H9 (cell line): ENCODE measurements at regions not wholly inside any gene's neighbourhood (a gene's known extent, or its start where the extent isn't known, plus 50 kb on each side); places are given as distances from the start of the nearest gene placed in this dataset.

Experiments
- DNase-seq: peaks from one replicate; pipeline ENCODE4 v3.0.0-alpha.2; 2017
- H2AFZ ChIP-seq: one replicate; pipeline ENCODE4 v1.6.1; 2013; ENCODE audit warnings: mild to moderate bottlenecking, low read length, control low read depth, moderate library complexity
- H2AK5ac ChIP-seq: 2 replicates; pipeline ENCODE4 v1.6.1; 2013; ENCODE audit warnings: low read length, control low read depth, mixed read lengths; ENCODE audit not compliant: insufficient read length
- H2BK120ac ChIP-seq: one replicate; pipeline ENCODE4 v1.6.1; 2013; ENCODE audit warnings: low read depth, mild to moderate bottlenecking, low read length, control low read depth, inconsistent platforms; ENCODE audit not compliant: poor library complexity, severe bottlenecking
- H2BK12ac ChIP-seq: 2 replicates; pipeline ENCODE4 v1.6.1; 2013; ENCODE audit warnings: low read length, control low read depth, mixed read lengths, low read depth; ENCODE audit not compliant: insufficient read length
- H2BK15ac ChIP-seq: 2 replicates; pipeline ENCODE4 v1.6.1; 2013; ENCODE audit warnings: low read depth, low read length, control low read depth
- H2BK20ac ChIP-seq: one replicate; pipeline ENCODE4 v1.6.1; 2013; ENCODE audit warnings: low read depth, mild to moderate bottlenecking, low read length, control low read depth, inconsistent platforms; ENCODE audit not compliant: poor library complexity, severe bottlenecking
- H2BK5ac ChIP-seq: 2 replicates; pipeline ENCODE4 v1.6.1; 2013; ENCODE audit warnings: low read length, control low read depth, mixed read lengths; ENCODE audit not compliant: insufficient read length
- H3K14ac ChIP-seq: 2 replicates; pipeline ENCODE4 v1.6.1; 2013; ENCODE audit warnings: low read length, control low read depth; ENCODE audit not compliant: insufficient read depth
- H3K18ac ChIP-seq: 2 replicates; pipeline ENCODE4 v1.6.1; 2013; ENCODE audit warnings: low read depth, mild to moderate bottlenecking, mixed read lengths, low read length, control low read depth; ENCODE audit not compliant: insufficient read length
- H3K23ac ChIP-seq: 2 replicates; pipeline ENCODE4 v1.6.1; 2013; ENCODE audit warnings: low read length, control low read depth, mixed read lengths, low read depth; ENCODE audit not compliant: insufficient read length
- H3K23me2 ChIP-seq: 2 replicates; pipeline ENCODE4 v1.6.1; 2013; ENCODE audit warnings: low read depth, mild to moderate bottlenecking, mixed read lengths, low read length, control low read depth; ENCODE audit not compliant: insufficient read length, poor library complexity, severe bottlenecking
- H3K27ac ChIP-seq: 2 replicates; pipeline ENCODE4 v1.5.1; 2013; ENCODE audit warnings: low read length, control low read depth, mixed read lengths, low read depth; ENCODE audit not compliant: insufficient read length
- H3K27me3 ChIP-seq: 2 replicates; pipeline ENCODE4 v1.6.1; 2013; ENCODE audit warnings: low read length, control low read depth, inconsistent platforms; ENCODE audit not compliant: insufficient read depth
- H3K4ac ChIP-seq: 2 replicates; pipeline ENCODE4 v1.6.1; 2013; ENCODE audit warnings: low read depth, mild to moderate bottlenecking, control low read depth, inconsistent platforms, low read length, moderate library complexity
- H3K4me1 ChIP-seq: 2 replicates; pipeline ENCODE4 v1.6.1; 2013; ENCODE audit warnings: low read length, control low read depth, inconsistent platforms; ENCODE audit not compliant: insufficient read depth
- H3K4me2 ChIP-seq: 2 replicates; pipeline ENCODE4 v1.6.1; 2013; ENCODE audit warnings: low read length, control low read depth, mixed read lengths; ENCODE audit not compliant: insufficient read length, insufficient read depth
- H3K56ac ChIP-seq: 2 replicates; pipeline ENCODE4 v1.6.1; 2013; ENCODE audit warnings: low read depth, mild to moderate bottlenecking, mixed read lengths, low read length, control low read depth; ENCODE audit not compliant: insufficient read length
- H3K79me1 ChIP-seq: 2 replicates; pipeline ENCODE4 v1.6.1; 2013; ENCODE audit warnings: low read depth, mild to moderate bottlenecking, moderate library complexity, low read length, control low read depth, inconsistent platforms; ENCODE audit not compliant: insufficient read depth, poor library complexity, severe bottlenecking
- H3K79me2 ChIP-seq: 2 replicates; pipeline ENCODE4 v1.6.1; 2013; ENCODE audit warnings: low read length, control low read depth, inconsistent platforms; ENCODE audit not compliant: insufficient read depth
- H3K9ac ChIP-seq: 2 replicates; pipeline ENCODE4 v1.6.1; 2013; ENCODE audit warnings: low read length, control low read depth, mixed read lengths; ENCODE audit not compliant: insufficient read length; ENCODE audit errors: extremely low read depth
- H3K9me3 ChIP-seq: one replicate; pipeline ENCODE4 v1.6.1; 2013; ENCODE audit warnings: low read depth, low read length, inconsistent platforms; ENCODE audit not compliant: control insufficient read depth
- H3T11ph ChIP-seq: one replicate; pipeline ENCODE4 v1.6.1; 2013; ENCODE audit warnings: mild to moderate bottlenecking, low read length, control low read depth, inconsistent platforms
- H4K20me1 ChIP-seq: one replicate; pipeline ENCODE4 v1.6.1; 2013; ENCODE audit not compliant: control insufficient read depth, insufficient read length, insufficient read depth
- H4K5ac ChIP-seq: 2 replicates; pipeline ENCODE4 v1.6.1; 2013; ENCODE audit warnings: low read depth, mild to moderate bottlenecking, mixed read lengths, low read length, control low read depth; ENCODE audit not compliant: insufficient read length
- H4K8ac ChIP-seq: replicated peaks from 2 replicates; pipeline ENCODE4 v1.6.1; 2013; ENCODE audit warnings: low read length, control low read depth, mixed read lengths, low read depth; ENCODE audit not compliant: insufficient read length
- H4K91ac ChIP-seq: 2 replicates; pipeline ENCODE4 v1.6.1; 2013; ENCODE audit warnings: low read depth, mild to moderate bottlenecking, moderate library complexity, mixed read lengths, low read length, control low read depth; ENCODE audit not compliant: insufficient read length
- H3K27ac Mint-ChIP-seq, 3 experiments: 2 replicates in 2 of 3; 3 replicates in 1 of 3; pipeline ENCODE4 v1.8.0; 2020 to 2021; ENCODE audit warnings: mixed read lengths in 3 of 3, mild to moderate bottlenecking in 1 of 3, moderate library complexity in 1 of 3
- H3K27me3 Mint-ChIP-seq: 2 replicates; pipeline ENCODE4 v1.8.0; 2021; ENCODE audit warnings: low read depth, mild to moderate bottlenecking, moderate library complexity, mixed read lengths
- H3K36me3 Mint-ChIP-seq, 3 experiments: 2 replicates in 2 of 3; 3 replicates in 1 of 3; pipeline ENCODE4 v1.8.0; 2020 to 2021; ENCODE audit warnings: low read depth in 3 of 3, mixed read lengths in 3 of 3; ENCODE audit not compliant: insufficient read depth in 1 of 3
- H3K4me1 Mint-ChIP-seq, 2 experiments: 2 replicates each; pipeline ENCODE4 v1.8.0; 2020; ENCODE audit warnings: mixed read lengths in 2 of 2
- H3K4me3 Mint-ChIP-seq, 2 experiments: 2 replicates in 1 of 2; 3 replicates in 1 of 2; pipeline ENCODE4 v1.8.0; 2020 to 2021; ENCODE audit warnings: mild to moderate bottlenecking in 2 of 2, mixed read lengths in 2 of 2, moderate library complexity in 1 of 2
- H3K9me3 Mint-ChIP-seq, 2 experiments: 2 replicates in 1 of 2; 3 replicates in 1 of 2; pipeline ENCODE4 v1.8.0; 2020; ENCODE audit warnings: mild to moderate bottlenecking in 2 of 2, mixed read lengths in 2 of 2, moderate library complexity in 1 of 2
- WGBS: extraction: QIAGEN DNeasy Blood & Tissue Kit; methylation state at CpG from one replicate; pipeline ENCODE4 v1.1.7; 2013; ENCODE audit warnings: missing lambda C conversion rate, low lambda C conversion rate, mixed read lengths; ENCODE audit not compliant: insufficient read length; ENCODE audit errors: extremely low coverage; 5-methylcytosine and 5-hydroxymethylcytosine counted together
- TF ChIP-seq, protein P1 (sequence below): fragments of 200-600 bp; sonication (generic); conservative IDR thresholded peaks from 3 replicates; pipeline ENCODE4 v1.8.0; 2021; ENCODE audit warnings: antibody characterized with exemption, mild to moderate bottlenecking

DNA sequence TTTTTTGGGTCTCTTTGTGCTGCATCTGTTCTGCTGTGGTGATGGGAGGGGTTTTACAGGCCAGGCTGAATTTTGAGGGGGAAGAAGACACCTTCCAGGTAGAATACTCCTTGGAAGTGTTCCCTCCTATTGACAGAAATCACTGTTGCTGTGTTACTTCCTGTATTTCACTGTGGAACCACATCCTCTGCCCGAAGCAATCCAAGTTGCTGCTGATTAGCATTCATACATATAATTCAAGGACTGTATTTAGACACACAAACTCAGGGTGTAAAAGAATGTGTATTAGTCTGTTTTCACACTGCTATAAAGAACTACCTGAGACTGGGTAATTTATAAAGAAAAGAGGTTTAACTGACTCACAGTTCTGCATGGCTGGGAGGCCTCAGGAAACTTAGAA, 50.6 kb upstream of the TMEM244 start:
- H4K20me1 ChIP-seq: no peaks in the 10 kb centered on the region
- H2BK20ac ChIP-seq: no peak overlapping the region
- Mint-ChIP-seq H3K27ac (no peak overlapping the region), H3K4me3 (no peak overlapping the region), H3K27me3 (no peaks in the 10 kb centered on the region), H3K36me3 (no peaks in the 10 kb centered on the region), H3K9me3 (no peaks in the 10 kb centered on the region), H3K4me1 (peaks cover 0 to 11% of the 10 kb centered on the region in 2 experiments; a peak in 1 of 4 replicates)
- no peaks in the 10 kb centered on the region for H3K27me3 ChIP-seq
- H4K5ac ChIP-seq: no peak overlapping the region
- no peaks in the 10 kb centered on the region for H3K4me1 ChIP-seq
- H3K23ac ChIP-seq: no peak overlapping the region
- TF ChIP-seq, protein P1, sequence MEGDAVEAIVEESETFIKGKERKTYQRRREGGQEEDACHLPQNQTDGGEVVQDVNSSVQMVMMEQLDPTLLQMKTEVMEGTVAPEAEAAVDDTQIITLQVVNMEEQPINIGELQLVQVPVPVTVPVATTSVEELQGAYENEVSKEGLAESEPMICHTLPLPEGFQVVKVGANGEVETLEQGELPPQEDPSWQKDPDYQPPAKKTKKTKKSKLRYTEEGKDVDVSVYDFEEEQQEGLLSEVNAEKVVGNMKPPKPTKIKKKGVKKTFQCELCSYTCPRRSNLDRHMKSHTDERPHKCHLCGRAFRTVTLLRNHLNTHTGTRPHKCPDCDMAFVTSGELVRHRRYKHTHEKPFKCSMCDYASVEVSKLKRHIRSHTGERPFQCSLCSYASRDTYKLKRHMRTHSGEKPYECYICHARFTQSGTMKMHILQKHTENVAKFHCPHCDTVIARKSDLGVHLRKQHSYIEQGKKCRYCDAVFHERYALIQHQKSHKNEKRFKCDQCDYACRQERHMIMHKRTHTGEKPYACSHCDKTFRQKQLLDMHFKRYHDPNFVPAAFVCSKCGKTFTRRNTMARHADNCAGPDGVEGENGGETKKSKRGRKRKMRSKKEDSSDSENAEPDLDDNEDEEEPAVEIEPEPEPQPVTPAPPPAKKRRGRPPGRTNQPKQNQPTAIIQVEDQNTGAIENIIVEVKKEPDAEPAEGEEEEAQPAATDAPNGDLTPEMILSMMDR: no peak
- no peak overlapping the region for H4K8ac ChIP-seq
- no CpG with 5 or more reads among the region's 1 CpG for WGBS
- H3K23me2 ChIP-seq: no peaks in the 10 kb centered on the region
- no peaks in the 10 kb centered on the region for H3K9me3 ChIP-seq
- no peak overlapping the region for H3T11ph ChIP-seq
- no peak overlapping the region for H3K27ac ChIP-seq
- no peak overlapping the region for H2BK120ac ChIP-seq
- no peak overlapping the region for H2BK15ac ChIP-seq
- no peaks in the 10 kb centered on the region for H3K79me1 ChIP-seq
- H3K18ac ChIP-seq: no peak overlapping the region
- H3K4ac ChIP-seq: no peak overlapping the region
- no peak overlapping the region for H3K14ac ChIP-seq
- H4K91ac ChIP-seq: no peak overlapping the region
- H2BK5ac ChIP-seq: no peak overlapping the region
- H2AK5ac ChIP-seq: no peak overlapping the region
- no peak overlapping the region for H3K9ac ChIP-seq
- no peak overlapping the region for H2AFZ ChIP-seq
- H3K56ac ChIP-seq: no peak overlapping the region
- DNase-seq: no peak
- H3K79me2 ChIP-seq: no peaks in the 10 kb centered on the region
- no peak overlapping the region for H3K4me2 ChIP-seq
- H2BK12ac ChIP-seq: no peak overlapping the region
